Ascending aorta (tissue), 2 donors: ENCODE measurements at regions not wholly inside any gene's neighbourhood (a gene's known extent, or its start where the extent isn't known, plus 50 kb on each side); places are given as distances from the start of the nearest gene placed in this dataset.
A peak's percentile ranks its signal among the peaks of the same experiment; 100 is the strongest.

Experiments used
- DNase-seq, 2 donors: peaks; one replicate each; pipeline ENCODE4 v3.0.0-alpha.2; 2019; ENCODE audit warnings: low spot score in 2 of 2
- H3K27ac ChIP-seq, 2 donors: fragments of 200-600 bp; sonication (generic); one replicate each; pipeline ENCODE4 v1.5.1; 2016 to 2017; ENCODE audit warnings: mild to moderate bottlenecking in 1 of 2
- H3K27me3 ChIP-seq: fragments of 200-600 bp; sonication (generic); one replicate; pipeline ENCODE4 v1.5.1; 2017
- H3K36me3 ChIP-seq, 2 donors: fragments of 200-600 bp; sonication (generic); one replicate each; pipeline ENCODE4 v1.5.1; 2016
- H3K4me1 ChIP-seq, 2 donors: fragments of 200-600 bp; sonication (generic); one replicate each; pipeline ENCODE4 v1.5.1; 2016 to 2017; ENCODE audit warnings: mild to moderate bottlenecking in 1 of 2
- H3K4me3 ChIP-seq, 2 donors: fragments of 200-600 bp; sonication (generic); one replicate each; pipeline ENCODE4 v1.5.1; 2016 to 2017; ENCODE audit warnings: mild to moderate bottlenecking in 1 of 2
- H3K9me3 ChIP-seq, 2 donors: fragments of 200-600 bp; sonication (generic); one replicate each; pipeline ENCODE4 v1.5.1; 2016
- intact Hi-C: fragments of 100-400 bp; cut with DNase I; formaldehyde crosslinking; loops from one replicate; pipeline ENCODE4 v1.15.1; 2023
- TF ChIP-seq, protein P1 (sequence below), 3 experiments: fragments of 200-600 bp in 2 of 3; fragments of 450-650 bp in 1 of 3; sonication (generic) in 2 of 3; IDR thresholded peaks; one replicate each; pipeline ENCODE4 v1.5.1; 2016 to 2019; ENCODE audit warnings: antibody characterized with exemption in 3 of 3, mild to moderate bottlenecking in 1 of 3, moderate library complexity in 1 of 3

DNA sequence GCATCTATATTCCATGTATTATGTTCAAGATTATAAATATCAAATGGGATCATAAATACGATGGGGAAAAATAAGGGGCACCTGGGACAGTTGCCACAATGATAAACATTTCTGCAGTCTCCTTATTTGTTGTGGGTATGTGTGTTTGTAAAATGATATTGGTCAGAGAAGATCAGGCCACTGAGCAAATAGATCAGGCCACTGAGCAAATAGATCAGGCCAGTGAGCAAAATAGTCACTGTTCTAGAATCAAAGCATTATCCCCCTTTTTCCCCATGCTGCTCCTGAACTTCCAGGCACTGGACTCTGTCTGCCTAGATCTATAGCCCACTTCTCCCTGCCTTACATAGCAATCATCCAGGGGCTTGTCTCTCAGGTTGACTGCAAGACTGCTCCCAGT lies 599.8 kb upstream of the USP24 start:
- Histone ChIP-seq H3K9me3 (no peaks in the 10 kb centered on the region), H3K4me3 (no peak overlapping the region), H3K36me3 (no peaks in the 10 kb centered on the region), H3K27me3 (no peaks in the 10 kb centered on the region), H3K27ac (no peak overlapping the region), H3K4me1 (peaks cover 3 to 7% of the 10 kb centered on the region in 2 donors)
- DNase-seq, result no peak
- TF ChIP-seq, protein P1, sequence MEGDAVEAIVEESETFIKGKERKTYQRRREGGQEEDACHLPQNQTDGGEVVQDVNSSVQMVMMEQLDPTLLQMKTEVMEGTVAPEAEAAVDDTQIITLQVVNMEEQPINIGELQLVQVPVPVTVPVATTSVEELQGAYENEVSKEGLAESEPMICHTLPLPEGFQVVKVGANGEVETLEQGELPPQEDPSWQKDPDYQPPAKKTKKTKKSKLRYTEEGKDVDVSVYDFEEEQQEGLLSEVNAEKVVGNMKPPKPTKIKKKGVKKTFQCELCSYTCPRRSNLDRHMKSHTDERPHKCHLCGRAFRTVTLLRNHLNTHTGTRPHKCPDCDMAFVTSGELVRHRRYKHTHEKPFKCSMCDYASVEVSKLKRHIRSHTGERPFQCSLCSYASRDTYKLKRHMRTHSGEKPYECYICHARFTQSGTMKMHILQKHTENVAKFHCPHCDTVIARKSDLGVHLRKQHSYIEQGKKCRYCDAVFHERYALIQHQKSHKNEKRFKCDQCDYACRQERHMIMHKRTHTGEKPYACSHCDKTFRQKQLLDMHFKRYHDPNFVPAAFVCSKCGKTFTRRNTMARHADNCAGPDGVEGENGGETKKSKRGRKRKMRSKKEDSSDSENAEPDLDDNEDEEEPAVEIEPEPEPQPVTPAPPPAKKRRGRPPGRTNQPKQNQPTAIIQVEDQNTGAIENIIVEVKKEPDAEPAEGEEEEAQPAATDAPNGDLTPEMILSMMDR (IDR thresholded peaks at IDR 0.05), result no peak
- intact Hi-C loops, result no loop called here

GRCh38 chr1:55813618-55814017 lies 598.5 kb upstream of the USP24 start:
- no peak for DNase-seq
- no peaks in the 10 kb centered on the region for H3K27me3 ChIP-seq
- no peak overlapping the region for H3K27ac ChIP-seq
- H3K4me1 ChIP-seq, result peaks cover 3 to 7% of the 10 kb centered on the region in 2 donors
- no peaks in the 10 kb centered on the region for H3K9me3 ChIP-seq
- H3K4me3 ChIP-seq, result no peak overlapping the region
- intact Hi-C loops, result no loop called here
- no peaks in the 10 kb centered on the region for H3K36me3 ChIP-seq
- TF ChIP-seq, protein P1 (IDR thresholded peaks at IDR 0.05), result no peak

- no peaks in the 10 kb centered on the region for H3K9me3 ChIP-seq
- no peaks in the 10 kb centered on the region for H3K27me3 ChIP-seq
- H3K27ac ChIP-seq, result peak overlapping the region in 1 of 2 donors; percentile 4
- no peak overlapping the region for H3K4me3 ChIP-seq
- TF ChIP-seq, protein P1 (IDR thresholded peaks at IDR 0.05), result no peak
- DNase-seq, result no peak
- intact Hi-C loops, result no loop called here
- no peaks in the 10 kb centered on the region for H3K36me3 ChIP-seq
- peaks cover 3 to 7% of the 10 kb centered on the region in 2 donors for H3K4me1 ChIP-seq
Measured at GRCh38 chr1:55812281-55812680, 597.1 kb upstream of the USP24 start.

DNA sequence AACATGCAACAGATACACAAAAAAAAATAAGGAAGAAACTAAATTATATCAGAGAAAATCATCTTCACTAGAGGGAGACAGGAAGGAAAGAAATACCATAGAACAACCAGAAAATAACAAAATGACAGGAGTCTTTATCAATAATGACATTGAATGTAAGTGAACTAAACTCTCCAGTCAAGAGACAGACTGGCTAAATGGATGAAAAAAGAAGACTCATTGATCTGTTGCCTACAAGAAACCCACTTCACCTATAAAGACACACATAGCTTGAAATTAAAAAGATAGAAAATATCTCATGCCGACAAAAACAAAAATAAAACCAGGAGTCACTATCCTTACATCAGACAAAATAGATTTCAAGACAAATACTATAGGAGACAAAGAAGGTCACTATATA lies 593.1 kb upstream of the USP24 start:
- peaks cover 0 to 3% of the 10 kb centered on the region in 2 donors for H3K4me1 ChIP-seq
- H3K36me3 ChIP-seq, result no peaks in the 10 kb centered on the region
- intact Hi-C loops, result no loop called here
- no peaks in the 10 kb centered on the region for H3K27me3 ChIP-seq
- H3K9me3 ChIP-seq, result no peaks in the 10 kb centered on the region
- no peak overlapping the region for H3K4me3 ChIP-seq
- no peak for DNase-seq
- TF ChIP-seq, protein P1 (IDR thresholded peaks at IDR 0.05), result no peak
- no peak overlapping the region for H3K27ac ChIP-seq

- H3K4me3 ChIP-seq, result no peak overlapping the region
- no peak for DNase-seq
- TF ChIP-seq, protein P1 (IDR thresholded peaks at IDR 0.05), result no peak
- H3K27me3 ChIP-seq, result no peaks in the 10 kb centered on the region
- H3K4me1 ChIP-seq, result no peaks in the 10 kb centered on the region
- intact Hi-C loops, result no loop called here
- H3K36me3 ChIP-seq, result no peaks in the 10 kb centered on the region
- H3K27ac ChIP-seq, result no peak overlapping the region
- no peaks in the 10 kb centered on the region for H3K9me3 ChIP-seq
Measured at GRCh38 chr1:55803429-55803828, 588.3 kb upstream of the USP24 start.

DNA sequence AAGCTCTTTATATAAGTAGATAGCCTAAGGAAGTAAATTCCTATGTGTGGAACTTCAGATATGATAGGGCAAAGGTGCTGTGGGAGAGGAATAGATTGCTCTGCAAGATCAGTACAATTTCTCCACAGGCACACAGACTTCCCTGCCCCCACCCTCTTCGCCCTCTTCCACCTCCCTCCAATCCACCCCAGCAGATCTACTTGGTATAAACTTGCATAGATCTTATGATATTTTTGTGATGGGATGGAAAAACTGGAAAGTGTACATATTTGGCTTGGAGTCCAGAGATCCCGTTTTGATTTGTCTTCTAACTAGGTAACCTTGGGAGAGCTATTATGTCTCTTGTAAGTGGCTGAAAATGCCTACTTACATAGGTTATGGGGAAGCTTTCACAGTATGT lies 586.3 kb upstream of the USP24 start:
- Histone ChIP-seq H3K27me3 (no peaks in the 10 kb centered on the region), H3K36me3 (no peaks in the 10 kb centered on the region), H3K27ac (no peak overlapping the region), H3K9me3 (no peaks in the 10 kb centered on the region), H3K4me1 (no peaks in the 10 kb centered on the region), H3K4me3 (no peak overlapping the region)
- intact Hi-C loops, result no loop called here
- DNase-seq, result no peak
- TF ChIP-seq, protein P1 (IDR thresholded peaks at IDR 0.05), result no peak
